HEK293 (cell line): ENCODE measurements at regions not wholly inside any gene's neighbourhood (a gene's known extent, or its start where the extent isn't known, plus 50 kb on each side); places are given as distances from the start of the nearest gene placed in this dataset.
"Not testable (repeated sequence)": the region's sequence is repeated elsewhere in the genome, so short reads cannot be mapped to it uniquely, and the experiment has no call there.

Experiments used
- CTCF ChIA-PET: fragments of 350-600 bp; formaldehyde crosslinking; extraction: SDS; loops from one replicate; lab custom pipeline; 2021; ENCODE audit warnings: antibody characterized with exemption; lab: Yijun Ruan, JAX
- POLR2A ChIA-PET: fragments of 300-600 bp; formaldehyde crosslinking; extraction: SDS; loops from one replicate; lab custom pipeline; 2020; ENCODE audit warnings: antibody characterized with exemption, inconsistent platforms; lab: Yijun Ruan, JAX
- H3K27ac ChIP-seq: fragments of 200-500 bp; sonication (Bioruptor generic); 2 replicates; pipeline ENCODE4 v1.5.1; 2014; ENCODE audit warnings: low read depth, low read length, control low read depth, inconsistent platforms; ENCODE audit errors: extremely low read depth
- H3K36me3 ChIP-seq, 2 experiments: fragments of 200-500 bp in 1 of 2; sonication (Bioruptor generic) in 1 of 2; 1 replicate in 1 of 2; 2 replicates in 1 of 2; pipeline ENCODE4 v1.5.1; 2014 to 2017; ENCODE audit warnings: inconsistent platforms in 2 of 2, low read length in 2 of 2; ENCODE audit not compliant: control insufficient read depth in 2 of 2, insufficient read depth in 1 of 2
- H3K4me1 ChIP-seq: fragments of 200-500 bp; sonication (Bioruptor generic); 2 replicates; pipeline ENCODE4 v1.5.1; 2014; ENCODE audit warnings: mild to moderate bottlenecking, low read length, inconsistent platforms; ENCODE audit not compliant: control insufficient read depth, insufficient read depth
- H3K4me3 ChIP-seq: 2 replicates; pipeline ENCODE4 v1.5.1; 2011; ENCODE audit warnings: low read depth, mild to moderate bottlenecking, control low read depth, low read length, moderate library complexity
- H3K9me3 ChIP-seq: fragments of 200-500 bp; sonication (Bioruptor generic); 2 replicates; pipeline ENCODE4 v1.5.1; 2014; ENCODE audit warnings: low read depth, low read length, inconsistent platforms; ENCODE audit not compliant: control insufficient read depth, insufficient read depth
- KLF1 ChIP-seq: fragments of 450-650 bp; formaldehyde crosslinking; IDR thresholded peaks from 2 replicates; pipeline ENCODE4 v1.5.1; 2016; ENCODE audit warnings: missing biosample characterization, missing genetic modification characterization
- SCRT2 ChIP-seq: fragments of 450-650 bp; formaldehyde crosslinking; IDR thresholded peaks from 2 replicates; pipeline ENCODE4 v1.5.1; 2016; ENCODE audit warnings: missing biosample characterization, missing genetic modification characterization
- ZFP41 ChIP-seq: fragments of 450-650 bp; formaldehyde crosslinking; IDR thresholded peaks from 2 replicates; pipeline ENCODE4 v1.5.1; 2016; ENCODE audit warnings: missing biosample characterization, missing genetic modification characterization, borderline replicate concordance
- ZFP69B ChIP-seq: fragments of 450-650 bp; formaldehyde crosslinking; IDR thresholded peaks from 2 replicates; pipeline ENCODE4 v1.5.1; 2016; ENCODE audit warnings: missing biosample characterization, missing genetic modification characterization
- ZIC2 ChIP-seq: fragments of 450-650 bp; formaldehyde crosslinking; IDR thresholded peaks from 2 replicates; pipeline ENCODE4 v1.5.1; 2016; ENCODE audit warnings: missing biosample characterization, missing genetic modification characterization
- ZNF146 ChIP-seq: fragments of 450-650 bp; formaldehyde crosslinking; IDR thresholded peaks from 2 replicates; pipeline ENCODE4 v1.5.1; 2016; ENCODE audit warnings: missing biosample characterization, missing genetic modification characterization
- ZNF18 ChIP-seq: fragments of 450-650 bp; formaldehyde crosslinking; IDR thresholded peaks from 2 replicates; pipeline ENCODE4 v1.5.1; 2016; ENCODE audit warnings: missing biosample characterization, missing genetic modification characterization
- ZNF184 ChIP-seq: fragments of 450-650 bp; IDR thresholded peaks from 2 replicates; pipeline ENCODE4 v1.5.1; 2018; ENCODE audit warnings: missing biosample characterization, mild to moderate bottlenecking, missing genetic modification characterization
- ZNF202 ChIP-seq: fragments of 450-650 bp; formaldehyde crosslinking; IDR thresholded peaks from 2 replicates; pipeline ENCODE4 v1.5.1; 2016; ENCODE audit warnings: missing biosample characterization, missing genetic modification characterization, borderline replicate concordance
- ZNF394 ChIP-seq: fragments of 450-650 bp; formaldehyde crosslinking; IDR thresholded peaks from 2 replicates; pipeline ENCODE4 v1.5.1; 2016; ENCODE audit warnings: missing biosample characterization, missing genetic modification characterization, mild to moderate bottlenecking, moderate library complexity, borderline replicate concordance
- ZNF423 ChIP-seq: fragments of 450-650 bp; formaldehyde crosslinking; IDR thresholded peaks from 2 replicates; pipeline ENCODE4 v1.5.1; 2016; ENCODE audit warnings: missing biosample characterization, missing genetic modification characterization
- ZNF580 ChIP-seq: fragments of 450-650 bp; formaldehyde crosslinking; IDR thresholded peaks from 2 replicates; pipeline ENCODE4 v1.5.1; 2016; ENCODE audit warnings: missing biosample characterization, missing genetic modification characterization
- ZNF600 ChIP-seq: fragments of 450-650 bp; formaldehyde crosslinking; IDR thresholded peaks from 2 replicates; pipeline ENCODE4 v1.5.1; 2016; ENCODE audit warnings: missing biosample characterization, missing genetic modification characterization
- ZNF677 ChIP-seq: fragments of 450-650 bp; IDR thresholded peaks from 2 replicates; pipeline ENCODE4 v1.5.0; 2018; ENCODE audit warnings: missing biosample characterization, mild to moderate bottlenecking, missing genetic modification characterization, moderate library complexity
- TF ChIP-seq, protein P1 (sequence below): fragments of 450-650 bp; formaldehyde crosslinking; IDR thresholded peaks from 2 replicates; pipeline ENCODE4 v1.5.1; 2016; ENCODE audit warnings: missing biosample characterization, missing genetic modification characterization
- TF ChIP-seq, protein P2 (sequence below): fragments of 450-650 bp; formaldehyde crosslinking; IDR thresholded peaks from 2 replicates; pipeline ENCODE4 v1.5.1; 2016; ENCODE audit warnings: missing biosample characterization, missing genetic modification characterization, borderline replicate concordance

GRCh38 chr4:75255261-75255660 is 258.9 kb downstream of the RCHY1 start:
- H3K9me3 ChIP-seq, result no peaks in the 10 kb centered on the region
- no peaks in the 10 kb centered on the region for H3K36me3 ChIP-seq
- POLR2A ChIA-PET, result no interaction called here
- H3K4me1 ChIP-seq, result no peaks in the 10 kb centered on the region
- CTCF ChIA-PET, result no interaction called here
- H3K27ac ChIP-seq, result no peak overlapping the region
- no peak for TF ChIP-seq ZFP69B
- TF ChIP-seq ZNF677 (tag by site-specific recombination), result no peak
- no peak overlapping the region for H3K4me3 ChIP-seq

- no peaks in the 10 kb centered on the region for H3K36me3 ChIP-seq
- CTCF ChIA-PET, result no interaction called here
- no peak overlapping the region for H3K4me3 ChIP-seq
- H3K9me3 ChIP-seq, result no peaks in the 10 kb centered on the region
- TF ChIP-seq, protein P1, sequence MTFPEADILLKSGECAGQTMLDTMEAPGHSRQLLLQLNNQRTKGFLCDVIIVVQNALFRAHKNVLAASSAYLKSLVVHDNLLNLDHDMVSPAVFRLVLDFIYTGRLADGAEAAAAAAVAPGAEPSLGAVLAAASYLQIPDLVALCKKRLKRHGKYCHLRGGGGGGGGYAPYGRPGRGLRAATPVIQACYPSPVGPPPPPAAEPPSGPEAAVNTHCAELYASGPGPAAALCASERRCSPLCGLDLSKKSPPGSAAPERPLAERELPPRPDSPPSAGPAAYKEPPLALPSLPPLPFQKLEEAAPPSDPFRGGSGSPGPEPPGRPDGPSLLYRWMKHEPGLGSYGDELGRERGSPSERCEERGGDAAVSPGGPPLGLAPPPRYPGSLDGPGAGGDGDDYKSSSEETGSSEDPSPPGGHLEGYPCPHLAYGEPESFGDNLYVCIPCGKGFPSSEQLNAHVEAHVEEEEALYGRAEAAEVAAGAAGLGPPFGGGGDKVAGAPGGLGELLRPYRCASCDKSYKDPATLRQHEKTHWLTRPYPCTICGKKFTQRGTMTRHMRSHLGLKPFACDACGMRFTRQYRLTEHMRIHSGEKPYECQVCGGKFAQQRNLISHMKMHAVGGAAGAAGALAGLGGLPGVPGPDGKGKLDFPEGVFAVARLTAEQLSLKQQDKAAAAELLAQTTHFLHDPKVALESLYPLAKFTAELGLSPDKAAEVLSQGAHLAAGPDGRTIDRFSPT, result no peak
- no peak for TF ChIP-seq ZNF600 (tag by site-specific recombination)
- no peak for TF ChIP-seq ZIC2
- no peak for TF ChIP-seq ZNF184 (tag by site-specific recombination)
- no peak for TF ChIP-seq ZFP41 (tag by site-specific recombination)
- no peak for TF ChIP-seq ZNF202 (tag by site-specific recombination)
- no peak for TF ChIP-seq ZNF394
- TF ChIP-seq ZNF18, result no peak
- TF ChIP-seq, protein P2, sequence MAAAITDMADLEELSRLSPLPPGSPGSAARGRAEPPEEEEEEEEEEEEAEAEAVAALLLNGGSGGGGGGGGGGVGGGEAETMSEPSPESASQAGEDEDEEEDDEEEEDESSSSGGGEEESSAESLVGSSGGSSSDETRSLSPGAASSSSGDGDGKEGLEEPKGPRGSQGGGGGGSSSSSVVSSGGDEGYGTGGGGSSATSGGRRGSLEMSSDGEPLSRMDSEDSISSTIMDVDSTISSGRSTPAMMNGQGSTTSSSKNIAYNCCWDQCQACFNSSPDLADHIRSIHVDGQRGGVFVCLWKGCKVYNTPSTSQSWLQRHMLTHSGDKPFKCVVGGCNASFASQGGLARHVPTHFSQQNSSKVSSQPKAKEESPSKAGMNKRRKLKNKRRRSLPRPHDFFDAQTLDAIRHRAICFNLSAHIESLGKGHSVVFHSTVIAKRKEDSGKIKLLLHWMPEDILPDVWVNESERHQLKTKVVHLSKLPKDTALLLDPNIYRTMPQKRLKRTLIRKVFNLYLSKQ (tag by site-specific recombination), result no peak
- no peak for TF ChIP-seq KLF1
- no peak for TF ChIP-seq ZNF423 (tag by site-specific recombination)
- H3K27ac ChIP-seq, result no peak overlapping the region
- H3K4me1 ChIP-seq, result no peaks in the 10 kb centered on the region
- POLR2A ChIA-PET, result no interaction called here
Measured at GRCh38 chr4:75254745-75255144, 259.5 kb downstream of the RCHY1 start.

GRCh38 chr4:75253094-75253493 is 261.1 kb downstream of the RCHY1 start:
- CTCF ChIA-PET, result interaction anchor here (0.6 kb wide), 1 partner anchor 186 kb away, joined by 3 read pairs; no protein-coding TSS in a partner anchor
- H3K9me3 ChIP-seq, H3K4me1 ChIP-seq, H3K4me3 ChIP-seq, POLR2A ChIA-PET, H3K36me3 ChIP-seq, H3K27ac ChIP-seq: not testable (repeated sequence)
- TF ChIP-seq ZNF580 (peak; percentile 41; the same call in 1 of the 2 replicates), SCRT2 (peak; percentile 24; the same call in 1 of the 2 replicates), ZNF146 (tag by site-specific recombination) (peak; percentile 74)
